ENCODE measurements at regions not wholly inside any gene's neighbourhood (a gene's known extent, or its start where the extent isn't known, plus 50 kb on each side); places are given as distances from the start of the nearest gene placed in this dataset.

DNA sequence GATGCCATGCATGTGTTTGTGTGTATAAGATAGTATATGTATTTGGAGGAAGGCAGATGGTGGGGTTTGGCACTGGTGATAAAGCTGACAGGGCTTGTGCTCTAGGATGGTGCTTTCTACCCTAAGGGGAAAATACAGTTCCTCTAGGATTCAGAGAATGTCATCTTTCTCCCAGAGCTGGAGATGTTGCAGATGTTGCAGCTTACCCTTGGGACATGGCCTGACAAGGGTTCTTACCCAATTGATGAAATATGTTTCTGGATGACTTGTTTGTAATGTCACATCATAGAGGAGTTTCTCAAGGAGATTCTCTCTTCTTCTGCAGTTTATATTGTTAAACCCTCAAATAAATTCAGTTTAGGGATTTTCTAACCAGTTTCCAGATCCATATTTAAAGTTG is 52.5 kb upstream of the PITX2 start:
- H3K9me3 Mint-ChIP-seq, result no peaks in the 10 kb centered on the region
- H3K36me3 Mint-ChIP-seq (ENCODE audit: low read depth), result no peaks in the 10 kb centered on the region
- H3K27me3 Mint-ChIP-seq (ENCODE audit: insufficient read depth), result peaks cover 5% of the 10 kb centered on the region
- peaks cover 42% of the 10 kb centered on the region for H3K4me1 Mint-ChIP-seq (ENCODE audit: low read depth)
- DNase-seq, result no peak
- no peak overlapping the region for H3K4me3 Mint-ChIP-seq
- no peak overlapping the region for H3K27ac Mint-ChIP-seq
- no peak for TF ChIP-seq CTCF (IDR thresholded peaks at IDR 0.05)

- H3K27me3 Mint-ChIP-seq (ENCODE audit: insufficient read depth), result peaks cover 5% of the 10 kb centered on the region
- H3K9me3 Mint-ChIP-seq, result no peaks in the 10 kb centered on the region
- no peak for DNase-seq
- H3K36me3 Mint-ChIP-seq (ENCODE audit: low read depth), result no peaks in the 10 kb centered on the region
- TF ChIP-seq CTCF (IDR thresholded peaks at IDR 0.05), result no peak
- peaks cover 44% of the 10 kb centered on the region for H3K4me1 Mint-ChIP-seq (ENCODE audit: low read depth)
- no peak overlapping the region for H3K4me3 Mint-ChIP-seq
- H3K27ac Mint-ChIP-seq, result no peak overlapping the region
Observed at GRCh38 chr4:110676241-110676640, 53.4 kb upstream of the PITX2 start.

GRCh38 chr4:110678517-110679227 is 55.8 kb upstream of the PITX2 start:
- H3K27me3 Mint-ChIP-seq (ENCODE audit: insufficient read depth), result peaks cover 5% of the 10 kb centered on the region
- no peaks in the 10 kb centered on the region for H3K36me3 Mint-ChIP-seq (ENCODE audit: low read depth)
- TF ChIP-seq CTCF (IDR thresholded peaks at IDR 0.05), result no peak
- H3K4me3 Mint-ChIP-seq, result no peak overlapping the region
- H3K9me3 Mint-ChIP-seq, result no peaks in the 10 kb centered on the region
- peaks cover 44% of the 10 kb centered on the region for H3K4me1 Mint-ChIP-seq (ENCODE audit: low read depth)
- no peak for DNase-seq
- H3K27ac Mint-ChIP-seq, result no peak overlapping the region

DNA sequence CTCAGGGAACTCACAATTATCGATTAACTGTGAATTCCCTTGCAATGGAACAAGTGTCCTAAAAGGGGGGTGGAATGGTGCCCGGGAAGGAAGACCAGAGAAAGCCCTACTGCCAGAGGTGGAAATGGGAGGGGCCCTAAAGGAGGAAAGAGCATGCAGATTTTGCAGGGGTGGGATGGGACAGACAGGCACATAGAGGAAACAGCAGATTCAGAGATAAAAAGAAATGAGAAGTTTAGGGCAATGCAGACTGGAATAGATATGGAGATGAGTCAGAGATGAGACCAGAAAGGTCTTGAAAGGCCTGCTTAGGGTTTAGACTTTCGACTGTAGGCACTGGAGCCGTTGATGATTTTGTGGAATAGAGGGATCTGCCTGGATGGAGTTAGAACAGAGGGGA is 57.4 kb upstream of the PITX2 start:
- H3K36me3 Mint-ChIP-seq (ENCODE audit: low read depth), result no peaks in the 10 kb centered on the region
- peaks cover 44% of the 10 kb centered on the region for H3K4me1 Mint-ChIP-seq (ENCODE audit: low read depth)
- TF ChIP-seq CTCF (IDR thresholded peaks at IDR 0.05), result no peak
- H3K27me3 Mint-ChIP-seq (ENCODE audit: insufficient read depth), result peaks cover 5% of the 10 kb centered on the region
- H3K9me3 Mint-ChIP-seq, result no peaks in the 10 kb centered on the region
- no peak for DNase-seq
- H3K27ac Mint-ChIP-seq, result no peak overlapping the region
- no peak overlapping the region for H3K4me3 Mint-ChIP-seq

GRCh38 chr4:110681381-110681780 is 58.5 kb upstream of the PITX2 start:
- no peaks in the 10 kb centered on the region for H3K36me3 Mint-ChIP-seq (ENCODE audit: low read depth)
- no peak overlapping the region for H3K27ac Mint-ChIP-seq
- peak; percentile 3 for DNase-seq
- H3K9me3 Mint-ChIP-seq, result no peaks in the 10 kb centered on the region
- peaks cover 37% of the 10 kb centered on the region for H3K4me1 Mint-ChIP-seq (ENCODE audit: low read depth)
- no peak for TF ChIP-seq CTCF (IDR thresholded peaks at IDR 0.05)
- H3K4me3 Mint-ChIP-seq, result no peak overlapping the region
- H3K27me3 Mint-ChIP-seq (ENCODE audit: insufficient read depth), result peaks cover 3% of the 10 kb centered on the region; the same call in 1 of the 2 replicates
